HepG2 (cell line): ENCODE measurements at regions not wholly inside any gene's neighbourhood (a gene's known extent, or its start where the extent isn't known, plus 50 kb on each side); places are given as distances from the start of the nearest gene placed in this dataset.

Experiments
- MTF1 ChIP-seq: sonication (generic); formaldehyde crosslinking; IDR thresholded peaks from 2 replicates; pipeline ENCODE4 v1.5.0; 2020; ENCODE audit warnings: missing genetic modification reagents
- NFAT5 ChIP-seq: sonication (generic); formaldehyde crosslinking; IDR thresholded peaks from 2 replicates; pipeline ENCODE4 v1.4.0; 2020; ENCODE audit warnings: missing genetic modification reagents
- TCF7L2 ChIP-seq: IDR thresholded peaks from 2 replicates; pipeline ENCODE4 v1.6.1; 2011; ENCODE audit warnings: mild to moderate bottlenecking, low read depth, low read length, moderate library complexity
- TF ChIP-seq, protein P1 (sequence below): IDR thresholded peaks from 2 replicates; pipeline ENCODE4 v1.4.0; 2020; ENCODE audit warnings: mild to moderate bottlenecking, missing genetic modification reagents

- TF ChIP-seq, protein P1, sequence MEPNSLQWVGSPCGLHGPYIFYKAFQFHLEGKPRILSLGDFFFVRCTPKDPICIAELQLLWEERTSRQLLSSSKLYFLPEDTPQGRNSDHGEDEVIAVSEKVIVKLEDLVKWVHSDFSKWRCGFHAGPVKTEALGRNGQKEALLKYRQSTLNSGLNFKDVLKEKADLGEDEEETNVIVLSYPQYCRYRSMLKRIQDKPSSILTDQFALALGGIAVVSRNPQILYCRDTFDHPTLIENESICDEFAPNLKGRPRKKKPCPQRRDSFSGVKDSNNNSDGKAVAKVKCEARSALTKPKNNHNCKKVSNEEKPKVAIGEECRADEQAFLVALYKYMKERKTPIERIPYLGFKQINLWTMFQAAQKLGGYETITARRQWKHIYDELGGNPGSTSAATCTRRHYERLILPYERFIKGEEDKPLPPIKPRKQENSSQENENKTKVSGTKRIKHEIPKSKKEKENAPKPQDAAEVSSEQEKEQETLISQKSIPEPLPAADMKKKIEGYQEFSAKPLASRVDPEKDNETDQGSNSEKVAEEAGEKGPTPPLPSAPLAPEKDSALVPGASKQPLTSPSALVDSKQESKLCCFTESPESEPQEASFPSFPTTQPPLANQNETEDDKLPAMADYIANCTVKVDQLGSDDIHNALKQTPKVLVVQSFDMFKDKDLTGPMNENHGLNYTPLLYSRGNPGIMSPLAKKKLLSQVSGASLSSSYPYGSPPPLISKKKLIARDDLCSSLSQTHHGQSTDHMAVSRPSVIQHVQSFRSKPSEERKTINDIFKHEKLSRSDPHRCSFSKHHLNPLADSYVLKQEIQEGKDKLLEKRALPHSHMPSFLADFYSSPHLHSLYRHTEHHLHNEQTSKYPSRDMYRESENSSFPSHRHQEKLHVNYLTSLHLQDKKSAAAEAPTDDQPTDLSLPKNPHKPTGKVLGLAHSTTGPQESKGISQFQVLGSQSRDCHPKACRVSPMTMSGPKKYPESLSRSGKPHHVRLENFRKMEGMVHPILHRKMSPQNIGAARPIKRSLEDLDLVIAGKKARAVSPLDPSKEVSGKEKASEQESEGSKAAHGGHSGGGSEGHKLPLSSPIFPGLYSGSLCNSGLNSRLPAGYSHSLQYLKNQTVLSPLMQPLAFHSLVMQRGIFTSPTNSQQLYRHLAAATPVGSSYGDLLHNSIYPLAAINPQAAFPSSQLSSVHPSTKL: no peak
- no peak for TF ChIP-seq MTF1 (CRISPR knock-in tag)
- TF ChIP-seq NFAT5 (CRISPR knock-in tag): no peak
- no peak for TF ChIP-seq TCF7L2
- TF ChIP-seq, all 625 proteins: peak for 0
Observed at GRCh38 chr2:35199298-35199697, 1156.3 kb upstream of the CRIM1 start (continued).
